ENCODE measurements at regions not wholly inside any gene's neighbourhood (a gene's known extent, or its start where the extent isn't known, plus 50 kb on each side); places are given as distances from the start of the nearest gene placed in this dataset.

GRCh38 chr1:184192796-184193195 lies 141.3 kb downstream of the TSEN15 start:
- Histone ChIP-seq H3K4me1 (ENCODE audit: control insufficient read depth, insufficient read depth, low read length) (no peaks in the 10 kb centered on the region), H3K27ac (ENCODE audit: extremely low read depth, low read depth, low read length) (no peak overlapping the region), H3K36me3 (ENCODE audit: control insufficient read depth in 2 of 2, insufficient read depth in 1 of 2, low read length in 2 of 2) (no peaks in the 10 kb centered on the region), H3K9me3 (ENCODE audit: control insufficient read depth, insufficient read depth, low read depth, low read length) (no peaks in the 10 kb centered on the region), H3K4me3 (ENCODE audit: low read depth, low read length) (no peak overlapping the region)
- ChIA-PET CTCF (no interaction called here), POLR2A (no interaction called here)
- TF ChIP-seq EGR2 (tag by site-specific recombination; IDR thresholded peaks at IDR 0.05; ENCODE audit: low read depth): no peak
- TF ChIP-seq ZNF776 (tag by site-specific recombination; IDR thresholded peaks at IDR 0.05; ENCODE audit: borderline replicate concordance): no peak
- no peak for TF ChIP-seq ZNF366 (tag by site-specific recombination; conservative IDR thresholded peaks at IDR 0.05)
- no peak for TF ChIP-seq ZNF558 (tag by site-specific recombination; IDR thresholded peaks at IDR 0.05)
- TF ChIP-seq ZNF585B (tag by site-specific recombination; IDR thresholded peaks at IDR 0.05): no peak
- TF ChIP-seq ZNF610 (tag by site-specific recombination; IDR thresholded peaks at IDR 0.05; ENCODE audit: borderline replicate concordance): no peak
- no peak for TF ChIP-seq ZNF76 (tag by site-specific recombination; IDR thresholded peaks at IDR 0.05; ENCODE audit: borderline replicate concordance, low read depth)
- TF ChIP-seq KLF10 (tag by site-specific recombination; IDR thresholded peaks at IDR 0.05): no peak
- no peak for TF ChIP-seq ZSCAN16 (tag by site-specific recombination; IDR thresholded peaks at IDR 0.05)
- TF ChIP-seq ZNF341 (tag by site-specific recombination; IDR thresholded peaks at IDR 0.05; ENCODE audit: low read depth): no peak

- ChIA-PET POLR2A (no interaction called here), CTCF (interaction anchor here (0.6 kb wide), 1 partner anchor 1583 kb away, joined by 5 read pairs; no protein-coding TSS in a partner anchor)
- TF ChIP-seq ZNF133 (tag by site-specific recombination; IDR thresholded peaks at IDR 0.05): no peak
- no peak for TF ChIP-seq ZBTB49 (tag by site-specific recombination; IDR thresholded peaks at IDR 0.05; ENCODE audit: low read depth)
- no peak for TF ChIP-seq ZNF677 (tag by site-specific recombination; IDR thresholded peaks at IDR 0.05)
- TF ChIP-seq ZNF571 (tag by site-specific recombination; IDR thresholded peaks at IDR 0.05): no peak
- no peak for TF ChIP-seq CTCF (tag by site-specific recombination; IDR thresholded peaks at IDR 0.05)
- no peaks in the 10 kb centered on the region for H3K36me3 ChIP-seq (ENCODE audit: control insufficient read depth in 2 of 2, insufficient read depth in 1 of 2, low read length in 2 of 2)
- H3K27ac ChIP-seq (ENCODE audit: extremely low read depth, low read depth, low read length): no peak overlapping the region
- H3K4me3 ChIP-seq (ENCODE audit: low read depth, low read length): no peak overlapping the region
- no peaks in the 10 kb centered on the region for H3K4me1 ChIP-seq (ENCODE audit: control insufficient read depth, insufficient read depth, low read length)
- H3K9me3 ChIP-seq (ENCODE audit: control insufficient read depth, insufficient read depth, low read depth, low read length): no peaks in the 10 kb centered on the region
Measured at GRCh38 chr1:184193451-184193850, 141.9 kb downstream of the TSEN15 start.

GRCh38 chr1:184194236-184194635 lies 142.7 kb downstream of the TSEN15 start:
- TF ChIP-seq ZNF549 (tag by site-specific recombination; IDR thresholded peaks at IDR 0.05): no peak
- no peak for TF ChIP-seq PRDM1 (tag by site-specific recombination; IDR thresholded peaks at IDR 0.05)
- TF ChIP-seq HOXC10 (CRISPR knock-in tag; IDR thresholded peaks at IDR 0.05): no peak
- CTCF ChIA-PET: no interaction called here

More at GRCh38 chr1:184194236-184194635, 142.7 kb downstream of the TSEN15 start:
- H3K4me3 ChIP-seq (ENCODE audit: low read depth, low read length): no peak overlapping the region
- no peaks in the 10 kb centered on the region for H3K36me3 ChIP-seq (ENCODE audit: control insufficient read depth in 2 of 2, insufficient read depth in 1 of 2, low read length in 2 of 2)
- H3K4me1 ChIP-seq (ENCODE audit: control insufficient read depth, insufficient read depth, low read length): no peaks in the 10 kb centered on the region
- POLR2A ChIA-PET: no interaction called here
- H3K9me3 ChIP-seq (ENCODE audit: control insufficient read depth, insufficient read depth, low read depth, low read length): no peaks in the 10 kb centered on the region
- no peak overlapping the region for H3K27ac ChIP-seq (ENCODE audit: extremely low read depth, low read depth, low read length)
